ENCODE measurements at regions not wholly inside any gene's neighbourhood (a gene's known extent, or its start where the extent isn't known, plus 50 kb on each side); places are given as distances from the start of the nearest gene placed in this dataset.
A peak's percentile ranks its signal among the peaks of the same experiment; 100 is the strongest.

DNA sequence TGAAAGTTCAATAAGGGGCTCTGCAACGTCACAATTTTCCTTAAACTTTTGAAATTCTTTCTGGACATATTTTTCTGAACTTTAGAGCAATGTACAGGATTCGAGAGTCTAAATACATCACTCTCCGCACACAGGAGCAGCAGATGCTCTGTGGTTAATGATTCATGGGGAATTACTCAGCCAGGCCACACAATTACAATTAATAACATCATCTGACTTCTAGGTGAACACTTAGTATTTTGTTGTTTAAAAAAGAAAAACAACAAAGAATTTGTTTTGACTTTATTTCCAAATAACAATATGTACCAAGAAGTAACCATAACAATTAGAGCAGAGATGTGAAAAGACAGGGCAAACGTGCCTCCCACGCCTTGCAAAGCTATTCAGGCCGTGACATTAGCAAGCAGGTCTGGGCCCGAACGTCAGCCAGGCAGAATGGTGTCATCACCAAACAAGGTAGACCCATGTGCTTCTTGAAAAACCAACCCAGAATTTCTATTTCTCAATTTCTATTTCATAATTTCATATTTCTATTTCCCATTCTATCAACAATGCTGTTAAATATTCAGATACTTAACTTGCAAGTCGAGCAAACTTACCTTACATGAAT lies 236.3 kb downstream of the COL4A1 start:
- WGBS, 2 donors, result 56 to 58% methylated on average over 9 of the region's 9 CpGs
- ATAC-seq (peak in 3 of 4 donors; percentile 63 to 64 (median 64)), DNase-seq (no peak), FAIRE-seq (no peak)
- Histone ChIP-seq H3K4me1 (no peaks in the 10 kb centered on the region), H3K27ac (peak overlapping the region in 1 of 4 donors; percentile 19), H3K36me3 (no peaks in the 10 kb centered on the region), H3K27me3 (no peaks in the 10 kb centered on the region), H3K4me3 (no peak overlapping the region), H3K9me3 (no peaks in the 10 kb centered on the region)
- TF ChIP-seq, protein P1, sequence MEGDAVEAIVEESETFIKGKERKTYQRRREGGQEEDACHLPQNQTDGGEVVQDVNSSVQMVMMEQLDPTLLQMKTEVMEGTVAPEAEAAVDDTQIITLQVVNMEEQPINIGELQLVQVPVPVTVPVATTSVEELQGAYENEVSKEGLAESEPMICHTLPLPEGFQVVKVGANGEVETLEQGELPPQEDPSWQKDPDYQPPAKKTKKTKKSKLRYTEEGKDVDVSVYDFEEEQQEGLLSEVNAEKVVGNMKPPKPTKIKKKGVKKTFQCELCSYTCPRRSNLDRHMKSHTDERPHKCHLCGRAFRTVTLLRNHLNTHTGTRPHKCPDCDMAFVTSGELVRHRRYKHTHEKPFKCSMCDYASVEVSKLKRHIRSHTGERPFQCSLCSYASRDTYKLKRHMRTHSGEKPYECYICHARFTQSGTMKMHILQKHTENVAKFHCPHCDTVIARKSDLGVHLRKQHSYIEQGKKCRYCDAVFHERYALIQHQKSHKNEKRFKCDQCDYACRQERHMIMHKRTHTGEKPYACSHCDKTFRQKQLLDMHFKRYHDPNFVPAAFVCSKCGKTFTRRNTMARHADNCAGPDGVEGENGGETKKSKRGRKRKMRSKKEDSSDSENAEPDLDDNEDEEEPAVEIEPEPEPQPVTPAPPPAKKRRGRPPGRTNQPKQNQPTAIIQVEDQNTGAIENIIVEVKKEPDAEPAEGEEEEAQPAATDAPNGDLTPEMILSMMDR (IDR thresholded peaks at IDR 0.05), result no peak
- intact Hi-C loops (cut with DNase I), result no loop called here

DNA sequence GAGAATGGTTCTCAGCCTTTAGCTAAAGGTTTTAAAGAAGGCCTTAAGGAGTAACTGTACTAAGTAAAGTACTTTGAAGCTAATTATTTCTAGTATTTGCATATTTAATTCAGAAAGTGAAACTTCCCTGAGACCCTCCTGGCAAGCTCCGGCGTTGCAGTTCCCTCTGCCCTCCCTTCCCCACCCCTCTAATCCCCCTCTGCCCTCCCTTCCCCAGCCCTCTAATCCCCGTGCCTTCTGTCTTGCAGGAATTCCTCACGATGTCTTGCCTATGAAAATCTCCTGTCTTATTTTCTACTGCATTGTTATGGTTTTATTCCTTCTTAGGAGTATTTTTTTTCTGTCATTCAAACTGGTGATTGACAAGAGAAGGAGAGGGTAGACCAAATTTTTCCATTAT lies 236.9 kb downstream of the COL4A1 start:
- H3K27ac ChIP-seq, result no peak overlapping the region
- H3K4me3 ChIP-seq, result no peak overlapping the region
- no peak for DNase-seq
- no peaks in the 10 kb centered on the region for H3K4me1 ChIP-seq
- no peaks in the 10 kb centered on the region for H3K27me3 ChIP-seq
- intact Hi-C loops (cut with DNase I), result no loop called here
- no peaks in the 10 kb centered on the region for H3K36me3 ChIP-seq
- no peaks in the 10 kb centered on the region for H3K9me3 ChIP-seq
- TF ChIP-seq, protein P1 (IDR thresholded peaks at IDR 0.05), result no peak
- ATAC-seq, result no peak
- FAIRE-seq, result no peak
- 42 to 56% methylated on average over 4 of the region's 4 CpGs for WGBS, 2 donors

DNA sequence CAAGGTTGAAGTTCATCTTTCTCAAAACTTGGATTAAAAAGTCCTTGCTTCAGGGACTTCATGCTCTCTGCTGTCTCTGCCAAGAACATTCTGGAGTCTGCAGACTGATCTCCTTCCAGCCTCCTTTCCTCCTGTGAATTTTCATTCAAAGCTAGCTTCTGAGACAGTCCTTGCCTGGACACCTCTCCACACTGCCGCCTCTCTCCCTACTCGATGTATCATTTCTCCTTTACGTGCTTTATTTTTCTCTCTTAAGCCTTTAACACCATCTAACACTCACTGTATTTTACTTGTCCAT lies 238.8 kb downstream of the COL4A1 start:
- Histone ChIP-seq H3K4me1 (no peaks in the 10 kb centered on the region), H3K27me3 (no peaks in the 10 kb centered on the region), H3K36me3 (no peaks in the 10 kb centered on the region), H3K9me3 (no peaks in the 10 kb centered on the region), H3K4me3 (no peak overlapping the region), H3K27ac (no peak overlapping the region)
- FAIRE-seq, result no peak
- intact Hi-C loops (cut with DNase I), result no loop called here
- WGBS, 2 donors, result 82 to 92% methylated on average over 3 of the region's 3 CpGs
- TF ChIP-seq, protein P1 (IDR thresholded peaks at IDR 0.05), result no peak
- DNase-seq, result no peak
- no peak for ATAC-seq

DNA sequence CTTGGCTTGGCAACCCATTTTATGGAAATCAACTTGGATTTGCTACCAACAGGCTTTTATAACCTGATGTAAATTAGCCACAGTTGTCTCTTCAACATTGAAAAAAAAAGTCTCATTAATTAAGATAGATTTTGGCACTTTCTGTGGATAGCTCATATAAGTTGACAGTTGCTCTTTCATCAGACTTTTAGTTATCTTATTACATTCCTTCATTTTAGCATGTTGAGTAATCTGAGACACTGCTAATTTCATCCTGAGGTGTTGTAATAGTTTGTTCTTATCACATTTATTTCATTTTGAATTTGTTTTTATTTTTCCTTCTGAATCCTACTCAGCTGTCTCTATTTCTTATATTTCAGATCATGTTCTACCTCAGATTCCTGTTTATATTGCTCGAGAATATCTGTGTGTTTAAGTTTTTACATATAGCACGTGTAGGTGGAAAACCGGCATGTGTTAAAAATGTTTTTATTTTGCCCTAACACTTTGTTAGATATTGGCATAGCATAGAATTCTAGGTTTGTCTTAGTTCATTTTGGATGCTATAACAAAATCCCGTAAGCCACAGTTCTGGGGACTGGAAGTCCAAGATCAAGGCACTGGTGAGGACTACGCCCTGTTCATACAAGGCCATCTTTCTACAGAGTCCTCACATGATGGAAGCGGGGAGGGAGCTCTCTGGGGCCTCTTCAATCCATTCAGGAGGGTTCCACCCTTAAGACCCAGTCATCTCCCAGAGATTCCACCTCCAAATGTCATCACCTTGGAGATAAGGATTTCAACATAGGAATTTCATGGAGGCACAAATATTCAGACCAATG lies 239.4 kb downstream of the COL4A1 start:
- TF ChIP-seq, protein P1 (IDR thresholded peaks at IDR 0.05), result no peak
- WGBS, 2 donors, result 82 to 88% methylated on average over 6 of the region's 6 CpGs
- H3K36me3 ChIP-seq, result no peaks in the 10 kb centered on the region
- H3K9me3 ChIP-seq, result no peaks in the 10 kb centered on the region
- ATAC-seq, result peak in 2 of 4 donors; percentile 25 to 40
- H3K4me3 ChIP-seq, result no peak overlapping the region
- no peak overlapping the region for H3K27ac ChIP-seq
- no peaks in the 10 kb centered on the region for H3K4me1 ChIP-seq
- no peak for FAIRE-seq
- DNase-seq, result no peak
- intact Hi-C loops (cut with DNase I), result no loop called here
- H3K27me3 ChIP-seq, result no peaks in the 10 kb centered on the region

DNA sequence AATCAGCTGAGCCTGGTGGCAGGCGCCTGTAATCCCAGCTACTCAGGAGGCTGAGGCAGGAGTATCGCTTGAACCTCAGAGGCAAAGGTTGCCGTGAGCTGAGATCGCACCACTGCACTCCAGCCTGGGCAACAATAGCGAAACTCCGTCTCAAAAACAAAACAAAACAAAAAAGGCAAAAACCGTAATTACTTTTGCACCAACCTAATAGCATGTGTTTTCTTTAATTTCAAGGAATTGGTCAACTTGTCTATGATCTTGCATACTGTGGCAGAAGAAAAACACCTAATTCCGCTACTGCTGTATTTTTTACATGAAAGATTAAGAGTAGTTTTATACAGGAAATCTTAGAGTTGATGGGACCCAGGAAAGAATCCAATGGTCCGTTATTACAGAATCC lies 241.2 kb downstream of the COL4A1 start:
- Histone ChIP-seq H3K27ac (no peak overlapping the region), H3K9me3 (no peaks in the 10 kb centered on the region), H3K4me3 (no peak overlapping the region), H3K4me1 (no peaks in the 10 kb centered on the region), H3K27me3 (no peaks in the 10 kb centered on the region), H3K36me3 (no peaks in the 10 kb centered on the region)
- intact Hi-C loops (cut with DNase I), result no loop called here
- FAIRE-seq, result no peak
- no peak for ATAC-seq
- TF ChIP-seq, protein P1 (IDR thresholded peaks at IDR 0.05), result no peak
- WGBS, 2 donors, result 85 to 91% methylated on average over 9 of the region's 9 CpGs
- no peak for DNase-seq

All from pancreas (tissue), 10 donors.